MM.1S (cell line): ENCODE measurements at regions not wholly inside any gene's neighbourhood (a gene's known extent, or its start where the extent isn't known, plus 50 kb on each side); places are given as distances from the start of the nearest gene placed in this dataset.

ENCODE experiments used
- DNase-seq: peaks from one replicate; pipeline ENCODE4 v3.0.0-alpha.2; 2015
- H2AFZ ChIP-seq: fragments of 300-600 bp; sonication (generic); 2 replicates; pipeline ENCODE4 v1.6.0; 2016; ENCODE audit warnings: antibody characterized with exemption, low read length
- H3F3A ChIP-seq: fragments of 300-600 bp; sonication (generic); 2 replicates; pipeline ENCODE4 v1.6.1; 2016; ENCODE audit warnings: mild to moderate bottlenecking, antibody characterized with exemption, low read length, moderate library complexity, mixed read lengths; ENCODE audit not compliant: insufficient read depth
- H3K27ac ChIP-seq: fragments of 300-600 bp; sonication (generic); 2 replicates; pipeline ENCODE4 v1.5.1; 2016; ENCODE audit warnings: mild to moderate bottlenecking, low read length
- H3K27me3 ChIP-seq: fragments of 300-600 bp; sonication (generic); replicated peaks from 2 replicates; pipeline ENCODE4 v1.6.0; 2016; ENCODE audit warnings: low read length; ENCODE audit not compliant: insufficient read depth
- H3K36me3 ChIP-seq: fragments of 300-600 bp; sonication (generic); replicated peaks from 2 replicates; pipeline ENCODE4 v1.6.1; 2016; ENCODE audit warnings: mild to moderate bottlenecking, low read length, mixed read lengths; ENCODE audit not compliant: insufficient read depth
- H3K4me1 ChIP-seq: fragments of 300-600 bp; sonication (generic); 2 replicates; pipeline ENCODE4 v1.6.1; 2016; ENCODE audit warnings: low read length, mixed read lengths
- H3K4me2 ChIP-seq: fragments of 300-600 bp; sonication (generic); 2 replicates; pipeline ENCODE4 v1.6.0; 2016; ENCODE audit warnings: low read depth, low read length
- H3K4me3 ChIP-seq: fragments of 300-600 bp; sonication (generic); 2 replicates; pipeline ENCODE4 v1.5.1; 2016; ENCODE audit warnings: low read length, mixed read lengths
- H3K79me2 ChIP-seq: fragments of 300-600 bp; sonication (generic); 2 replicates; pipeline ENCODE4 v1.6.1; 2016; ENCODE audit warnings: mixed run types, low read length, mixed read lengths
- H3K9ac ChIP-seq: fragments of 300-600 bp; sonication (generic); 2 replicates; pipeline ENCODE4 v1.6.1; 2016; ENCODE audit warnings: low read length, mixed read lengths
- H3K9me2 ChIP-seq: fragments of 300-600 bp; sonication (generic); replicated peaks from 2 replicates; pipeline ENCODE4 v1.6.1; 2016; ENCODE audit warnings: mild to moderate bottlenecking, low read length, mixed read lengths; ENCODE audit not compliant: insufficient read depth
- H3K9me3 ChIP-seq: fragments of 300-600 bp; sonication (generic); replicated peaks from 2 replicates; pipeline ENCODE4 v1.6.1; 2016; ENCODE audit warnings: mild to moderate bottlenecking, low read length, mixed read lengths; ENCODE audit not compliant: insufficient read depth
- H4K20me1 ChIP-seq: fragments of 300-600 bp; sonication (generic); 2 replicates; pipeline ENCODE4 v1.6.1; 2016; ENCODE audit warnings: mild to moderate bottlenecking, low read length, moderate library complexity, mixed read lengths; ENCODE audit not compliant: insufficient read depth
- EZH2 ChIP-seq: fragments of 300-600 bp; sonication (generic); optimal IDR thresholded peaks from 2 replicates; pipeline ENCODE3; 2017; ENCODE audit warnings: low read depth, mild to moderate bottlenecking, antibody characterized with exemption, low read length, mixed read lengths
- EZH2phosphoT487 ChIP-seq: fragments of 300-600 bp; sonication (generic); IDR thresholded peaks from 2 replicates; pipeline ENCODE4 v1.6.1; 2018; ENCODE audit warnings: antibody characterized with exemption, low read length
- TF ChIP-seq, protein P1 (sequence below): fragments of 300-600 bp; sonication (generic); IDR thresholded peaks from 2 replicates; pipeline ENCODE4 v1.5.1; 2016; ENCODE audit warnings: antibody characterized with exemption, low read length, mixed read lengths

GRCh38 chr20:6692566-6693173 lies 74.8 kb upstream of the BMP2 start:
- H3K9me2 ChIP-seq = no peaks in the 10 kb centered on the region
- TF ChIP-seq EZH2 (no peak), EZH2phosphoT487 (no peak)
- TF ChIP-seq, protein P1, sequence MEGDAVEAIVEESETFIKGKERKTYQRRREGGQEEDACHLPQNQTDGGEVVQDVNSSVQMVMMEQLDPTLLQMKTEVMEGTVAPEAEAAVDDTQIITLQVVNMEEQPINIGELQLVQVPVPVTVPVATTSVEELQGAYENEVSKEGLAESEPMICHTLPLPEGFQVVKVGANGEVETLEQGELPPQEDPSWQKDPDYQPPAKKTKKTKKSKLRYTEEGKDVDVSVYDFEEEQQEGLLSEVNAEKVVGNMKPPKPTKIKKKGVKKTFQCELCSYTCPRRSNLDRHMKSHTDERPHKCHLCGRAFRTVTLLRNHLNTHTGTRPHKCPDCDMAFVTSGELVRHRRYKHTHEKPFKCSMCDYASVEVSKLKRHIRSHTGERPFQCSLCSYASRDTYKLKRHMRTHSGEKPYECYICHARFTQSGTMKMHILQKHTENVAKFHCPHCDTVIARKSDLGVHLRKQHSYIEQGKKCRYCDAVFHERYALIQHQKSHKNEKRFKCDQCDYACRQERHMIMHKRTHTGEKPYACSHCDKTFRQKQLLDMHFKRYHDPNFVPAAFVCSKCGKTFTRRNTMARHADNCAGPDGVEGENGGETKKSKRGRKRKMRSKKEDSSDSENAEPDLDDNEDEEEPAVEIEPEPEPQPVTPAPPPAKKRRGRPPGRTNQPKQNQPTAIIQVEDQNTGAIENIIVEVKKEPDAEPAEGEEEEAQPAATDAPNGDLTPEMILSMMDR = no peak
- no peaks in the 10 kb centered on the region for H3K27me3 ChIP-seq
- H3K79me2 ChIP-seq = no peaks in the 10 kb centered on the region
- H3K4me1 ChIP-seq = no peaks in the 10 kb centered on the region
- no peak overlapping the region for H3K4me2 ChIP-seq
- H3K4me3 ChIP-seq = no peak overlapping the region
- H3K9me3 ChIP-seq = no peaks in the 10 kb centered on the region
- H3K27ac ChIP-seq = no peak overlapping the region
- H3F3A ChIP-seq = no peaks in the 10 kb centered on the region
- H4K20me1 ChIP-seq = no peaks in the 10 kb centered on the region
- no peak overlapping the region for H2AFZ ChIP-seq
- DNase-seq = no peak
- H3K9ac ChIP-seq = no peak overlapping the region
- H3K36me3 ChIP-seq = no peaks in the 10 kb centered on the region

GRCh38 chr20:6691516-6691915 lies 76.0 kb upstream of the BMP2 start:
- H3F3A ChIP-seq = no peaks in the 10 kb centered on the region
- no peak overlapping the region for H3K27ac ChIP-seq
- no peak overlapping the region for H3K4me2 ChIP-seq
- TF ChIP-seq, protein P1 = no peak
- TF ChIP-seq EZH2phosphoT487 (no peak), EZH2 (no peak)
- no peaks in the 10 kb centered on the region for H3K9me2 ChIP-seq
- no peaks in the 10 kb centered on the region for H3K36me3 ChIP-seq
- no peaks in the 10 kb centered on the region for H4K20me1 ChIP-seq
- no peaks in the 10 kb centered on the region for H3K79me2 ChIP-seq
- no peaks in the 10 kb centered on the region for H3K9me3 ChIP-seq
- no peak overlapping the region for H2AFZ ChIP-seq
- no peak overlapping the region for H3K9ac ChIP-seq
- no peaks in the 10 kb centered on the region for H3K27me3 ChIP-seq
- no peak for DNase-seq
- H3K4me1 ChIP-seq = no peaks in the 10 kb centered on the region
- H3K4me3 ChIP-seq = no peak overlapping the region

GRCh38 chr20:6689339-6689973 lies 78.0 kb upstream of the BMP2 start:
- Histone ChIP-seq H3K27me3 (no peaks in the 10 kb centered on the region), H3K4me1 (no peaks in the 10 kb centered on the region), H3K27ac (no peak overlapping the region), H3K79me2 (no peaks in the 10 kb centered on the region), H3K4me3 (no peak overlapping the region), H3K36me3 (no peaks in the 10 kb centered on the region), H3F3A (no peaks in the 10 kb centered on the region), H4K20me1 (no peaks in the 10 kb centered on the region), H3K4me2 (no peak overlapping the region), H3K9me3 (no peaks in the 10 kb centered on the region), H3K9ac (no peak overlapping the region), H3K9me2 (no peaks in the 10 kb centered on the region), H2AFZ (no peak overlapping the region)
- no peak for DNase-seq
- no peak for TF ChIP-seq EZH2phosphoT487
- TF ChIP-seq, protein P1 = no peak
- no peak for TF ChIP-seq EZH2
